ENCODE measurements at regions not wholly inside any gene's neighbourhood (a gene's known extent, or its start where the extent isn't known, plus 50 kb on each side); places are given as distances from the start of the nearest gene placed in this dataset.

GRCh38 chr12:125871811-125872594 lies 806.8 kb downstream of the AACS start:
- TF ChIP-seq ATF3 (IDR thresholded peaks at IDR 0.05; ENCODE audit: insufficient read depth, low read depth, low read length): no peak
- no peak for TF ChIP-seq CTCF (IDR thresholded peaks at IDR 0.05; ENCODE audit: control extremely low read depth in 1 of 3, insufficient read depth in 1 of 3, low read depth in 1 of 3, low read length in 3 of 3)
